ENCODE measurements at regions not wholly inside any gene's neighbourhood (a gene's known extent, or its start where the extent isn't known, plus 50 kb on each side); places are given as distances from the start of the nearest gene placed in this dataset.
"Not testable (repeated sequence)": the region's sequence is repeated elsewhere in the genome, so short reads cannot be mapped to it uniquely, and the experiment has no call there.

DNA sequence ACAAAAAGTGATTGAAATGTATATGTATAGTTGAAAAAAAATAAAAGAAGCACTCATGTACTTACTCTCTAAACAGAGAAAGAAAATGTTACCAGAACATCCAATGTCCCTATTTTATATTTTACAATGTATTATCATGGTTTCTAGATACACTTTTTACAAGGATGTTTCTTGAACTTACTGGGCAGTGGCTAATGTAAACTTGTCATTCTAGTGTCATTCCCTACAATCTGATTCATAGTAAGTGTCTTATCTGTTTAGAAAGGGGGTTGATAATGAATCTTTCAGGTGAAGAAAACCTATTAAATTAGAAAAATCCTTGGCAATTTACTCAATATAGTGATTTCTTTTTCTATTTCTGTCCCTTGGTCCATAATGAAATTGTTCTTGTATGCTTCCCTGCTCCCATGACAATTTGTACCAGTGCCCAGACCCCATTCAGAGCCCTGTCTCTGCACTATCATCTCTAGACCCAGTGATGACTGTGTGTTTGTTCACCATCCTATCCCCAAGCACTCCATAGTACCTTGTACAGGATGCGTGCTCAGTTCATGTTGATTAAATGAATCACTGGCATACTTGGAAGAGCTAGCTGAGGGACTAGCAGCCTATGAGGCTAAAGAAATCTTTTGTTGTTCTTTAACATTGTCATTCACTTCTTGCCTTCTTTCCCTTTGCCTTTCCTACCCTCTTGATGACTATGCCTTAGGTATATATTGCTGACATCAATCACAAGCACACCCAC, 101.2 kb downstream of the HMHB1 start:
- no peak for DNase-seq

DNA sequence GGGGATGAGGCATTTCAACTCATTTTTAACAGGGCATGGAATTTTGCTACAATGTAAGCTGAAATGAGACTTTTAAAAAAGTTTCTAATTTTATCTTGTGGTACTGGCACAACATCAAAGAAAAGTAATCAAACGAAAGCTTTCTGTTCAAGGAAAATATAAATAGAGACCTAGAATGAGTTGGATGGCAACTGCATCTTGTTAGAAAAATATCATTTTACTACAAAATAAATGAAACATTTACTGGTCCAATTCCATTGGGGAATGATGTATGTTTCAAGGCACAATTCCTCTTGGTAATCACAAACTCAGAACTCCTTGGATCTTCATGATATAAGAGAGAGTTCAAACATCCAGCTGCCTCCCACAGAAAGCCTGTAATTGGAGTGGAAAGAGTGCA, 102.8 kb downstream of the HMHB1 start:
- no peak for DNase-seq

DNA sequence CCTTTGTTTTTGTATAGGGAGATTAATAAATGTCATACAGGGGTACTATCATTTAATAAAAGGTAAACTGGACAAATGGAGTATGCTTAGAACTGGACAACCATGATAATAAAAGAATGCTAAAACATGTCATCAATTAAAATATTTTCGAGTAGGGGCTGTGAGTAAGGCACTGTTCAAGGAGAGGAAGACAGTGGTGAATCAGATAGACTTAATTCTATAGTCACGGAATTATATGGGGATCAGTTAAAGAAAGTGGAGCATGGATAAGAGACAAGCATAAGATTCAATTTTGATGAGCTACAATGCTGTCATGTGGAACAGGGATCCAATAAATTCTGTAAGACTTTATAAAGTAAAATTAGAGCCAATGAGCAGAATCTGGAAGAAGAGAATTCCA, 104.5 kb downstream of the HMHB1 start:
- DNase-seq = no peak

GRCh38 chr5:143918961-143919360, 107.0 kb downstream of the HMHB1 start:
- no peak for DNase-seq

- no peak for DNase-seq
Measured at GRCh38 chr5:143920772-143921171, 108.8 kb downstream of the HMHB1 start.

GRCh38 chr5:143921525-143922311, 109.8 kb downstream of the HMHB1 start:
- no peak for DNase-seq

- no peak for DNase-seq
Measured at GRCh38 chr5:143922718-143923117, 110.8 kb downstream of the HMHB1 start.

GRCh38 chr5:143923634-143924266, 111.8 kb downstream of the HMHB1 start:
- peak; percentile 47 for DNase-seq

- DNase-seq = no peak
Measured at GRCh38 chr5:143924311-143924978, 112.5 kb downstream of the HMHB1 start.

- not testable (repeated sequence) for DNase-seq
Measured at GRCh38 chr5:143924979-143925325, 113.0 kb downstream of the HMHB1 start.

DNA sequence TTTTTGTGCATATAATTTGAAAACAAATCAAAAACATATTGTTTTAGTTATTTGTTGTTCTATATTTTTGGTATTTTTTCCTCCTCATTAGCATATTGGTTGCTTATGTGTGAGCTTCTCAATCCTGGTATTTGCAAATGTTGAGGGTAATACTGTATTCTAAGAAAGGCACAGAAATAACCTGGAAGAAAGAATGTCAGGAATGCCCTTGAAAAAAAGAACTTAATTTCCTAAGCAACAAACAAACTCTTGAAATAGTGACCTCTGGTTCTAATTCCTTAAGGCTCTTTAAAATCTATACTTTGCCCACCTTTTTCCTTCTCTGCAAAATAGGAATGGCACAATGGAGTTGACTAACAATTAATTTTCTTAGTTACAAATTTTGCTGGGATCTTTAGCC, 117.5 kb downstream of the HMHB1 start:
- no peak for DNase-seq

- no peak for DNase-seq
Measured at GRCh38 chr5:143930561-143930960, 118.6 kb downstream of the HMHB1 start.

GRCh38 chr5:143931476-143931875, 119.5 kb downstream of the HMHB1 start:
- DNase-seq = no peak

DNA sequence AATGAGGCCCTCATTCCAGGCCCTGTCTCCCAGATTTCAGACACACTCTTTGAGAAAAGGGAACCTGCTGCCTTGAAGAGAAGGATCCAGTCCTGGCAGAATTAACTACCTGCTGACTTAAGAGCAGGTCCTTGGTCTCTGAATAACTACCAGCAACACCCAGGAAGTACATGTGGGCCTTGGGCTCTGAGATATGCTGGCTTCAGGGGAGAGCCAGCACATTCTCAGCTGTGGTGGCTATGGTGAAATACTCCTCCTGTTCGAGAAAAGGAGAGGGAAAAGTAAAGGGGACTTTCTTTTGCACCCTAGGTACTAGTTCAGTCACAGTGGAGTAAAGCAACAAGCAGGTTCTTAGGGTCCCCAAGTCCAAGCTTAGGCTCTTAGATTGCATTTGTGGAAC, 120.0 kb downstream of the HMHB1 start:
- DNase-seq = no peak

DNA sequence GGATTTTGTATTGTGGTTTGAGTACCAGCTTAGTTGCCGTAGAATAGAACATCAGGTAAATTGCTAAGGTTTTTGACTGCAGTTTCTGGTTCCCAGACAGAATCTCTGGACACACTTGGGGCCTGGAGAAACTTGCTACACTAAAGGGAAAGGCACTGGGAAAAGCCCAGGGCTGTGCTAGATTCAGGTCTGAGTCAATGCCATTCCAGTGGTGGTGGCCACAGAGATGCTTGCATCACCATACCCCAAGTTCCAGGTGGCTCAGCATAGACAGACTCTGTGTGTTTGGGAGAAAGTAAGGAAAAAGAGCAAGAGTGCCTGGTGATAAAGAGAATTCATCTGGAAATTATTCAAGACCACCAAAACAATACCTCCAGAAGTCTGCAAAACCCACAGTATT, 120.6 kb downstream of the HMHB1 start:
- DNase-seq = no peak

DNA sequence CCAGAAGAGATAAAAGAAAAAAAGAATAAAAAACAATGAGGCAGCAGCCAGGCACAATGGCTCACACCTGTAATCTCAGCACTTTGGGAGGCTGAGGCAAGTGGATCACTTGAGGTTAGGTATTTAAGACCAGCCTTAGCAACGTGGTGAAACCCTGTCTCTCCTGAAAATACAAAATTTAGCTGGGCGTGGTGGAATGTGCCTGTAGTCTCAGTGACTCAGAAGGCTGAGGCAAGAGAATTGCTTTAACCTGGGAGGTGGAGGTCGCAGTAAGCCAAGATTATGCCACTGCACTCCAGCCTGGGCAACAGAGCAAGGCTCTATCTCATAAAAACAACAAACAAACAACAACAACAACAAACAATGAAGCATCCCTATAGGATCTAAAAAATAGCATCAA, 121.5 kb downstream of the HMHB1 start:
- no peak for DNase-seq

GRCh38 chr5:143934821-143935220, 122.9 kb downstream of the HMHB1 start:
- no peak for DNase-seq

- DNase-seq = no peak
Measured at GRCh38 chr5:143938230-143938629, 126.3 kb downstream of the HMHB1 start.

DNA sequence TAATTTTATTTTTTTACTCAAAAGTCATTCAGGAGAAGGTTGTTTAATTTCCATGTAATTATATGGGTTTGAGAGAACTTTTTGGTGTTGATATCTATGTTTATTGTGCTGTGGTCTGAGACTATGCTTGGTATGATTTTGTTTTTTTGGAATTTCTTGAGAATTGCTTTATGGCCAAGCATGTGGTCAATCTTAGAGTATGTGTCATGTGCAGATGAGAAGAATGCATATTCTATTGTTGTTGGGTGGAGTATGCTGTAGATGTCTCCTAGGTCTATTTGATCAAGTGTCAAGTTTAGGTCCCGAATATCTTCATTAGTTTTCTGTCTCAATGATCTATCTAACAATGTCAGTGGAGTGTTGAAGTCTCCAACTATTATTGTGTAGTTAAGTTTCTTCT, 134.9 kb downstream of the HMHB1 start:
- DNase-seq = no peak

DNA sequence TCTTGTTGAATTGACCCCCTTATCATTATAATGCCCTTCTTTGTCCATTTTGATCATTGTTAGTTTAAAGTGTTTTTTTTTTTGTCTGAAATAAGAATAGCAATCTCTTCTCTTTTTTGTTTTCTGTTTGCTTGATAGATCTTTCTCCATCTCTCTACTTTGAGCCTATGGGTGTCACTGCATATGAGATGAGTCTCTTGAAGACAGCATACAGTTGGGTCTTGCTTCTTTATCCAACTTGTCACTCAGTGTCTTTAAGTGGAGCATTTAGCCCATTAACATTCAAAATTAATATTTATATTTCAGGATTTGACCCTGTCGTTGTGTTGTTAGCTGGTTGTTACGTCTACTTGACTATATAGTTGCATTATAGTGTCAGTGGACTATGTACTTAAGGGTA, 135.4 kb downstream of the HMHB1 start:
- DNase-seq = no peak

DNA sequence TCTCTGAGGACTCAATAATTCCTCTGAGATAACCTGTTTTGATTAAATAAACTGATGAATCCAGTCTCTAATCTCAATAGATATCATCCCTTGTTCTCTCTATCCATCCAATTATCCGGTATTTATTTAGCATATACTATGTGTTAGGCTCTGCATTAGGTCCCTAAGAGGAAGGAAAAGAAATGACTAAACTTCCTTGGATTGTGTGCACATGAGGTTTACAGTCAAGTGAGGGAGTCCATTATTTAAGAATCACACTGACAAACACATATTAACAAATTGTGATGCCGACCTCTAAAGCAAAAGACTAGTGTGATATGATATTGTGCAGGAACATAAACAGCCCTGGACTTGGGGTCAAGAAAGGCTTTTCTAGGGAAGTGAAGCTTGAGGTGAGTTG, 140.8 kb downstream of the HMHB1 start:
- no peak for DNase-seq

- DNase-seq = no peak
Measured at GRCh38 chr5:143953851-143954250, 141.9 kb downstream of the HMHB1 start.

- no peak for DNase-seq
Measured at GRCh38 chr5:143955141-143955540, 143.2 kb downstream of the HMHB1 start.

- no peak for DNase-seq
Measured at GRCh38 chr5:143957455-143957854, 145.5 kb downstream of the HMHB1 start.

All from activated CD4-positive, alpha-beta T cell treated with anti-CD3 and anti-CD28 coated beads, Interleukin-2, amount 50 U/mL, for 16 hours (primary cell).